DND-41 (cell line): ENCODE measurements at regions not wholly inside any gene's neighbourhood (a gene's known extent, or its start where the extent isn't known, plus 50 kb on each side); places are given as distances from the start of the nearest gene placed in this dataset.

Experiments
- ATAC-seq: fragments of 200-7000 bp; cut with Tn5 transposase; 3 replicates; pipeline ENCODE4 v1.9.1; 2021; ENCODE audit warnings: low read depth; ENCODE audit not compliant: insufficient read depth
- DNase-seq: peaks from one replicate; pipeline ENCODE4 v3.0.0-alpha.2; 2020
- H2AFZ ChIP-seq: 2 replicates; pipeline ENCODE4 v1.6.0; 2012; ENCODE audit warnings: low read depth, low read length
- H3K27ac ChIP-seq: 2 replicates; pipeline ENCODE4 v1.5.1; 2012; ENCODE audit warnings: low read length, inconsistent platforms
- H3K27me3 ChIP-seq: fragments of 200-600 bp; sonication (generic); 2 replicates; pipeline ENCODE4 v1.6.0; 2012; ENCODE audit warnings: low read length, mild to moderate bottlenecking, inconsistent platforms; ENCODE audit not compliant: insufficient read depth, poor library complexity
- H3K36me3 ChIP-seq: 2 replicates; pipeline ENCODE4 v1.5.1; 2012; ENCODE audit warnings: low read length, inconsistent platforms; ENCODE audit not compliant: insufficient read depth
- H3K4me1 ChIP-seq: 2 replicates; pipeline ENCODE4 v1.5.1; 2012; ENCODE audit warnings: mild to moderate bottlenecking, low read length; ENCODE audit not compliant: insufficient read depth
- H3K4me2 ChIP-seq: 2 replicates; pipeline ENCODE4 v1.6.0; 2012; ENCODE audit warnings: mild to moderate bottlenecking, moderate library complexity, low read length, inconsistent platforms; ENCODE audit not compliant: insufficient read depth
- H3K4me3 ChIP-seq, 2 experiments: fragments of 200-600 bp in 1 of 2; shearing (Covaris generic) in 1 of 2; 2 replicates each; pipeline ENCODE4 v1.5.1; 2012 to 2016; ENCODE audit warnings: inconsistent platforms in 2 of 2, low read length in 2 of 2, mild to moderate bottlenecking in 2 of 2, low read depth in 1 of 2, moderate library complexity in 1 of 2
- H3K79me2 ChIP-seq: 2 replicates; pipeline ENCODE4 v1.6.0; 2012; ENCODE audit warnings: low read length, inconsistent platforms; ENCODE audit not compliant: insufficient read depth
- H3K9ac ChIP-seq: 2 replicates; pipeline ENCODE4 v1.6.0; 2012; ENCODE audit warnings: low read depth, mild to moderate bottlenecking, inconsistent platforms, low read length, moderate library complexity
- H3K9me3 ChIP-seq: 2 replicates; pipeline ENCODE4 v1.5.1; 2012; ENCODE audit warnings: low read length, moderate library complexity, mild to moderate bottlenecking, inconsistent platforms; ENCODE audit not compliant: insufficient read depth, severe bottlenecking
- H4K20me1 ChIP-seq: 2 replicates; pipeline ENCODE4 v1.6.0; 2012; ENCODE audit warnings: low read length; ENCODE audit not compliant: insufficient read depth
- CTCF ChIP-seq: IDR thresholded peaks from 2 replicates; pipeline ENCODE4 v1.5.1; 2012; ENCODE audit warnings: borderline replicate concordance, low read length, moderate library complexity, mild to moderate bottlenecking; ENCODE audit not compliant: poor library complexity, severe bottlenecking; ENCODE audit errors: extremely low read depth
- EZH2 ChIP-seq: IDR thresholded peaks from 3 replicates; pipeline ENCODE4 v1.6.1; 2012; ENCODE audit warnings: borderline replicate concordance, low read depth, mild to moderate bottlenecking, moderate library complexity, low read length, inconsistent platforms; ENCODE audit not compliant: severe bottlenecking

- Histone ChIP-seq H3K9ac (no peak overlapping the region), H3K4me3 (no peak overlapping the region), H3K36me3 (no peaks in the 10 kb centered on the region), H4K20me1 (no peaks in the 10 kb centered on the region), H3K4me1 (no peaks in the 10 kb centered on the region), H3K9me3 (no peaks in the 10 kb centered on the region), H3K4me2 (no peak overlapping the region), H2AFZ (no peak overlapping the region), H3K79me2 (no peaks in the 10 kb centered on the region), H3K27ac (no peak overlapping the region), H3K27me3 (no peaks in the 10 kb centered on the region)
- DNase-seq (no peak), ATAC-seq (no peak)
- no peak for TF ChIP-seq EZH2
Observed at GRCh38 chr3:74510261-74510818, 104.1 kb downstream of the CNTN3 start.

GRCh38 chr3:74507691-74508090 is 106.8 kb downstream of the CNTN3 start:
- H3K4me2 ChIP-seq: no peak overlapping the region
- H3K4me1 ChIP-seq: no peaks in the 10 kb centered on the region
- ATAC-seq: no peak
- H4K20me1 ChIP-seq: no peaks in the 10 kb centered on the region
- H3K27me3 ChIP-seq: no peaks in the 10 kb centered on the region
- DNase-seq: no peak
- H3K79me2 ChIP-seq: no peaks in the 10 kb centered on the region
- no peak for TF ChIP-seq EZH2
- no peak for TF ChIP-seq CTCF
- no peak overlapping the region for H3K9ac ChIP-seq
- no peak overlapping the region for H3K27ac ChIP-seq
- H3K4me3 ChIP-seq: no peak overlapping the region
- no peaks in the 10 kb centered on the region for H3K9me3 ChIP-seq
- no peak overlapping the region for H2AFZ ChIP-seq
- H3K36me3 ChIP-seq: no peaks in the 10 kb centered on the region

GRCh38 chr3:74506246-74506645 is 108.2 kb downstream of the CNTN3 start:
- no peaks in the 10 kb centered on the region for H3K36me3 ChIP-seq
- H3K4me3 ChIP-seq: no peak overlapping the region
- no peaks in the 10 kb centered on the region for H3K4me1 ChIP-seq
- DNase-seq (no peak), ATAC-seq (no peak)
- no peaks in the 10 kb centered on the region for H3K27me3 ChIP-seq
- no peak overlapping the region for H3K27ac ChIP-seq
- no peak overlapping the region for H2AFZ ChIP-seq
- H3K79me2 ChIP-seq: no peaks in the 10 kb centered on the region
- H3K4me2 ChIP-seq: no peak overlapping the region
- H4K20me1 ChIP-seq: no peaks in the 10 kb centered on the region
- H3K9me3 ChIP-seq: no peaks in the 10 kb centered on the region
- H3K9ac ChIP-seq: no peak overlapping the region
- TF ChIP-seq CTCF (no peak), EZH2 (no peak)

- no peaks in the 10 kb centered on the region for H3K79me2 ChIP-seq
- no peak overlapping the region for H3K27ac ChIP-seq
- H3K9me3 ChIP-seq: no peaks in the 10 kb centered on the region
- TF ChIP-seq CTCF (no peak), EZH2 (no peak)
- H2AFZ ChIP-seq: no peak overlapping the region
- no peaks in the 10 kb centered on the region for H3K36me3 ChIP-seq
- DNase-seq (no peak), ATAC-seq (no peak)
- H3K4me3 ChIP-seq: no peak overlapping the region
- H4K20me1 ChIP-seq: no peaks in the 10 kb centered on the region
- H3K9ac ChIP-seq: no peak overlapping the region
- no peaks in the 10 kb centered on the region for H3K27me3 ChIP-seq
- no peak overlapping the region for H3K4me2 ChIP-seq
- no peaks in the 10 kb centered on the region for H3K4me1 ChIP-seq
Observed at GRCh38 chr3:74501007-74501406, 113.5 kb downstream of the CNTN3 start.
